OCI-LY7 (cell line): ENCODE measurements at regions not wholly inside any gene's neighbourhood (a gene's known extent, or its start where the extent isn't known, plus 50 kb on each side); places are given as distances from the start of the nearest gene placed in this dataset.

Experiments
- BruUV-seq: library from RNA; stranded (reverse); fragments of 400-500 nt; replicated peaks from 2 replicates; lab custom pipeline; 2021; lab: Mats Ljungman, UMichigan
- CTCF ChIA-PET: fragments of 300-600 bp; sonication (Branson Sonifier 250); formaldehyde crosslinking; loops from one replicate; lab custom pipeline; 2022; ENCODE audit warnings: antibody characterized with exemption; ENCODE audit not compliant: unreplicated experiment; lab: Charles Lee
- POLR2A ChIA-PET: fragments of 300-600 bp; sonication (Branson Sonifier 250); formaldehyde crosslinking; loops from one replicate; lab custom pipeline; 2022; ENCODE audit warnings: antibody characterized with exemption; lab: Charles Lee
- DNase-seq: peaks from one replicate; pipeline ENCODE4 v3.0.0-alpha.2; 2015; ENCODE audit warnings: low spot score
- H2AFZ ChIP-seq: fragments of 200-600 bp; sonication (generic), shearing (Covaris generic); 2 replicates; pipeline ENCODE4 v1.6.1; 2014; ENCODE audit warnings: mild to moderate bottlenecking, antibody characterized with exemption, low read length, moderate library complexity
- H3K27ac ChIP-seq: fragments of 200-600 bp; sonication (generic); 2 replicates; pipeline ENCODE4 v1.5.1; 2014; ENCODE audit warnings: mixed run types, low read depth, mild to moderate bottlenecking, moderate library complexity, low read length, inconsistent platforms; ENCODE audit not compliant: poor library complexity, severe bottlenecking
- H3K36me3 ChIP-seq: fragments of 200-600 bp; sonication (generic); 2 replicates; pipeline ENCODE4 v1.6.1; 2014; ENCODE audit warnings: mild to moderate bottlenecking, antibody characterized with exemption, low read length, moderate library complexity, mixed read lengths; ENCODE audit not compliant: insufficient read depth
- H3K4me1 ChIP-seq: fragments of 200-600 bp; sonication (generic); 2 replicates; pipeline ENCODE4 v1.5.1; 2014; ENCODE audit warnings: mild to moderate bottlenecking, low read length; ENCODE audit not compliant: insufficient read depth, poor library complexity, severe bottlenecking
- H3K4me2 ChIP-seq: fragments of 200-600 bp; sonication (generic); 2 replicates; pipeline ENCODE4 v1.6.1; 2014; ENCODE audit warnings: mild to moderate bottlenecking, low read length
- H3K4me3 ChIP-seq: fragments of 200-600 bp; sonication (generic); 2 replicates; pipeline ENCODE4 v1.5.1; 2014; ENCODE audit warnings: mild to moderate bottlenecking, low read depth, low read length; ENCODE audit not compliant: poor library complexity, severe bottlenecking
- H3K79me2 ChIP-seq: fragments of 200-600 bp; sonication (generic); 2 replicates; pipeline ENCODE4 v1.6.1; 2016; ENCODE audit warnings: low read depth, mild to moderate bottlenecking, low read length, moderate library complexity, mixed read lengths; ENCODE audit not compliant: insufficient read depth
- H3K9me2 ChIP-seq: fragments of 200-600 bp; sonication (generic); 2 replicates; pipeline ENCODE4 v1.6.1; 2016; ENCODE audit warnings: mild to moderate bottlenecking, low read length, mixed read lengths; ENCODE audit not compliant: insufficient read depth
- H3K9me3 ChIP-seq: fragments of 200-600 bp; sonication (generic); 2 replicates; pipeline ENCODE4 v1.6.1; 2014; ENCODE audit warnings: mild to moderate bottlenecking, mixed run types, low read length, mixed read lengths
- H4K20me1 ChIP-seq: fragments of 200-600 bp; sonication (generic); 2 replicates; pipeline ENCODE4 v1.6.1; 2014; ENCODE audit warnings: mild to moderate bottlenecking, antibody characterized with exemption, low read length, moderate library complexity, mixed read lengths; ENCODE audit not compliant: insufficient read depth
- CTCF ChIP-seq: fragments of 200-600 bp; sonication (generic); conservative IDR thresholded peaks from 2 replicates; pipeline ENCODE4 v1.5.1; 2014; ENCODE audit warnings: mild to moderate bottlenecking, antibody characterized with exemption, low read length, moderate library complexity, mixed read lengths
- EZH2phosphoT487 ChIP-seq: fragments of 200-600 bp; sonication (generic); IDR thresholded peaks from 2 replicates; pipeline ENCODE4 v1.6.1; 2018; ENCODE audit warnings: low read depth, borderline replicate concordance, mild to moderate bottlenecking, mixed run types, antibody characterized with exemption, low read length, moderate library complexity, mixed read lengths
- intact Hi-C: fragments of 100-400 bp; cut with micrococcal nuclease; formaldehyde crosslinking; loops from one replicate; pipeline ENCODE4 v1.10.0; 2022; ENCODE audit not compliant: unreplicated experiment

DNA sequence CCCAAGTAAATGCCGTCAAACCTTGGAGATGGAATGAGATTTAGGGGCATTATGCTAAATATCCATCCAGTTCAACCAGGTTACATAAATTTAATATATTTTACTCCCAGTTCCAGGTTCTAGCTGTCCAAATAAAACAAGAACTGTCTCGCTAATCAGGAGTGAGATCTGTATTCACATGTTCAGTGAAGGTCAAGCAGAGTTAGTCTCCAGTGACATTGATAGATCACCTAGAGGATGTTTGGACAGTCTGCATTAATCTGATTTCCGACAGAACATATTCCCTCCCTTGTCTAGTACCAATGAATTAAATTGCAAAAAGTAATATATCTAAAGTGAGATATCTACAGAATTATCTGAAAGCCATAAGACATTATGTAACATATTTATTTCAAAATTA, 979.4 kb upstream of the CNTNAP5 start:
- TF ChIP-seq EZH2phosphoT487 (no peak), CTCF (no peak)
- Histone ChIP-seq H4K20me1 (no peaks in the 10 kb centered on the region), H3K36me3 (no peaks in the 10 kb centered on the region), H3K27ac (no peak overlapping the region), H3K9me3 (no peaks in the 10 kb centered on the region), H3K4me2 (no peak overlapping the region), H3K9me2 (no peaks in the 10 kb centered on the region), H2AFZ (no peak overlapping the region), H3K4me1 (no peaks in the 10 kb centered on the region), H3K4me3 (no peak overlapping the region), H3K79me2 (no peaks in the 10 kb centered on the region)
- CTCF ChIA-PET, result no interaction called here
- intact Hi-C loops, result no loop called here
- no peak for DNase-seq
- POLR2A ChIA-PET, result no interaction called here
- no TSS peak for BruUV-seq

GRCh38 chr2:123047186-123047585, 977.9 kb upstream of the CNTNAP5 start:
- Histone ChIP-seq H3K27ac (no peak overlapping the region), H3K9me2 (no peaks in the 10 kb centered on the region), H4K20me1 (no peaks in the 10 kb centered on the region), H2AFZ (no peak overlapping the region), H3K4me1 (no peaks in the 10 kb centered on the region), H3K36me3 (no peaks in the 10 kb centered on the region), H3K9me3 (no peaks in the 10 kb centered on the region), H3K4me3 (no peak overlapping the region), H3K4me2 (no peak overlapping the region), H3K79me2 (no peaks in the 10 kb centered on the region)
- TF ChIP-seq CTCF (no peak), EZH2phosphoT487 (no peak)
- ChIA-PET POLR2A (no interaction called here), CTCF (no interaction called here)
- DNase-seq, result no peak
- intact Hi-C loops, result no loop called here
- BruUV-seq, result no TSS peak

DNA sequence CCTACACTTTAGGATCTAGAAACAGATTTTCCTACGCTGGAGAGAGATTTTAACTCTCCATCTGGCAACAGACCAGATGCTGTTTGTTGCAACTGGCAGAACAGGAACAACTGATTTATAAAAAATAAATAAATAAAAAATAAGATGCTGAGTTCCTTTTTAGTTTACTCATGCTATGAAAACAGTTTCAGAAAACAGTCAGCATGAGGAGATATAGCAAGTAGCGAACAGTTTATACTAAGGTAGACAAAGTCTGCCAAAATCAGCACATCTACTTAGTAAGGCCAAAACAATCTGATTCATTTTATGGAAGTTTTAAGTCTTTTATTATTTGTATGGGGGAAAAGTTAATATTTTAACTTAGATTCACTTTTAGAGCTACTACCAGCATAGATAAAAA, 974.0 kb upstream of the CNTNAP5 start:
- no peak overlapping the region for H2AFZ ChIP-seq
- no peaks in the 10 kb centered on the region for H4K20me1 ChIP-seq
- intact Hi-C loops, result no loop called here
- no peaks in the 10 kb centered on the region for H3K9me2 ChIP-seq
- H3K27ac ChIP-seq, result no peak overlapping the region
- POLR2A ChIA-PET, result no interaction called here
- no peaks in the 10 kb centered on the region for H3K79me2 ChIP-seq
- H3K4me2 ChIP-seq, result no peak overlapping the region
- CTCF ChIA-PET, result no interaction called here
- no peaks in the 10 kb centered on the region for H3K36me3 ChIP-seq
- no peaks in the 10 kb centered on the region for H3K9me3 ChIP-seq
- TF ChIP-seq EZH2phosphoT487 (no peak), CTCF (no peak)
- H3K4me1 ChIP-seq, result no peaks in the 10 kb centered on the region
- no peak for DNase-seq
- BruUV-seq, result no TSS peak
- no peak overlapping the region for H3K4me3 ChIP-seq
